ENCODE measurements at regions not wholly inside any gene's neighbourhood (a gene's known extent, or its start where the extent isn't known, plus 50 kb on each side); places are given as distances from the start of the nearest gene placed in this dataset.

DNA sequence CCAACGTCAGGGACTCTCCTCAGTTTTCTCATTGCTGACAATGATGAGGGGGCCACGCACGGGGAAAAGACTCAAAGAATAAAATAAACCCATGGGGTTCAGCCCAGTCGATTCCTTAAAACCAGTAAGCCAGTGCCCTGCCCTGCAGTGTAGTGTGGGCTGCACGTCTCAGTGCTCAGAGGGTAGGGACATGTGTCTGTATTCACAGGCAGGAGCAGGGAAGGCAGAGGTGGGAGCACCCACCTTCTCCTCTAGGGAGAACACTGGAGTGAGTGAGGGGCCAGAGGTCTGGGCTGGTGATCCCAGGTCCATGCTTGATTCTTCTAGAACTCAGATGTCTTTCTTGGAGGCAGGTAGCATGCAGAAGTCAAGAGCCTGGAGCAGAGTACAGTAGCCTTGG lies 303.6 kb downstream of the MATN1 start:
- TF ChIP-seq FOXA1 (IDR thresholded peaks at IDR 0.05) (no peak), SP1 (IDR thresholded peaks at IDR 0.05) (no peak)
